ENCODE measurements at regions not wholly inside any gene's neighbourhood (a gene's known extent, or its start where the extent isn't known, plus 50 kb on each side); places are given as distances from the start of the nearest gene placed in this dataset.

- WGBS, 2 donors = 100% methylated on average over 1 of the region's 1 CpG
- intact Hi-C loops (cut with DNase I; ENCODE audit: low total_unique reads) = no loop called here
- no peak for DNase-seq (ENCODE audit: low spot score in 2 of 2)
- H3K4me3 ChIP-seq (ENCODE audit: low read depth, poor library complexity, severe bottlenecking) = no peak overlapping the region
- no peak for TF ChIP-seq CTCF (IDR thresholded peaks at IDR 0.05)
- no peak for TF ChIP-seq POLR2A (IDR thresholded peaks at IDR 0.05)
Observed at GRCh38 chr5:23302438-23302837, 205.0 kb upstream of the PRDM9 start.

DNA sequence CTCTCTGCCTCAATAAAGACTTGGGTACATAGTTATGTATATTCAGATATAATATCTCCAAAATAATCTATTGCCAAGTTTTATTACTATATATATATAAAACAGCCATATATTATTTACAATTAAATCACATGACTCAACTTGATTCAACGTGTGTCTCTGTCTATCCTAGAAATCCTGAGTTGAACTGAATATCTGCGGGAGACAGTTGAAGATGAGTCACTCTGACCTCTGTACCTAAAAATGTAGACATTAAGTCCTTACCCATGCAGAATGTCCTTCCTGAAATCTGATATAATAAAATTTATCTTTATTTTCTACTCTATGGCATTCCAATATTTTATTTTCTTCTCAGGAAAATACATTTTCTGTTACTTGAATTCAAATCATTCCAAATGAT lies 218.2 kb upstream of the PRDM9 start:
- DNase-seq (ENCODE audit: low spot score in 2 of 2) = no peak
- H3K4me3 ChIP-seq (ENCODE audit: low read depth, poor library complexity, severe bottlenecking) = no peak overlapping the region
- WGBS, 2 donors = 55 to 62% methylated on average over 2 of the region's 2 CpGs
- intact Hi-C loops (cut with DNase I; ENCODE audit: low total_unique reads) = no loop called here
- no peak for TF ChIP-seq CTCF (IDR thresholded peaks at IDR 0.05)
- no peak for TF ChIP-seq POLR2A (IDR thresholded peaks at IDR 0.05)

DNA sequence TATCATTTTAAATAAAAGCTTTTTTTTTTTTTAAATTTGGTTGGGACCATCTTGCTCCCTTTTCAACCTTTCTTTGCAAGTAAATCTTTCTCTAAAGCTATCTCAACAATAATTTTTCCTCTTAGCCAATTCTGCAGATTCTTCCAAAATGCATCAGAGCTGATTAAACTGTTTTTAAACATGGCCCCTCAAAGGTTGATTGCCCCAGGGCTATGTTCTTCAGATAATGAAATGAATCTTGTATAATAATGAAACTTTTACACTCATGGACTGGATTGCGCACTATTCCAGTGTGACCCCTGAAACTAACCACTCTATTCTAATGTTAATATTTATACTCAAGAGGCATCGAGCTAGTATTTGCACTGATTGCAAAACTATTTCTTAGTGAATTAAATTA lies 222.8 kb upstream of the PRDM9 start:
- H3K4me3 ChIP-seq (ENCODE audit: low read depth, poor library complexity, severe bottlenecking) = no peak overlapping the region
- intact Hi-C loops (cut with DNase I; ENCODE audit: low total_unique reads) = no loop called here
- TF ChIP-seq CTCF (IDR thresholded peaks at IDR 0.05) (no peak), POLR2A (IDR thresholded peaks at IDR 0.05) (no peak)
- WGBS, 2 donors = 83 to 89% methylated on average over 2 of the region's 2 CpGs
- no peak for DNase-seq (ENCODE audit: low spot score in 2 of 2)

DNA sequence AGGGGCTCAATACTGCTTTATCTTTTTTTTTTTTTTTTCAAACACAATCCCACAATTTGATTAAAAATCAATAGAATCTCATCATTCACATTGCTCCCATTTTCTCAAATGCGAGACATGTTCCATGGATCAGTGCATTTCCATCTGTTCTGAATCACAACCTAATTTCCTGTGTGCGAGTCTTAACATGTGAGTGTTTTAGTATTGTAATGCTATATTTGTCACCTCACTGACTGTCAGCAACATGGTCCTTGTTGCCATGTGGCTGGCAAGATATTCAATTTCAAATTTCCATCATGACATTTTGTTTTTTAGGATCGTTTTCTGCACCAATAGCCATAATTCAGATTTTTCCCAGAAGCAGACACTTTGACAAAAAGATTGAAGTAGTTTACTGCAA lies 233.2 kb upstream of the PRDM9 start:
- no peak for DNase-seq (ENCODE audit: low spot score in 2 of 2)
- TF ChIP-seq CTCF (IDR thresholded peaks at IDR 0.05) (no peak), POLR2A (IDR thresholded peaks at IDR 0.05) (no peak)
- 50 to 53% methylated on average over 3 of the region's 3 CpGs for WGBS, 2 donors
- intact Hi-C loops (cut with DNase I; ENCODE audit: low total_unique reads) = no loop called here
- no peak overlapping the region for H3K4me3 ChIP-seq (ENCODE audit: low read depth, poor library complexity, severe bottlenecking)

DNA sequence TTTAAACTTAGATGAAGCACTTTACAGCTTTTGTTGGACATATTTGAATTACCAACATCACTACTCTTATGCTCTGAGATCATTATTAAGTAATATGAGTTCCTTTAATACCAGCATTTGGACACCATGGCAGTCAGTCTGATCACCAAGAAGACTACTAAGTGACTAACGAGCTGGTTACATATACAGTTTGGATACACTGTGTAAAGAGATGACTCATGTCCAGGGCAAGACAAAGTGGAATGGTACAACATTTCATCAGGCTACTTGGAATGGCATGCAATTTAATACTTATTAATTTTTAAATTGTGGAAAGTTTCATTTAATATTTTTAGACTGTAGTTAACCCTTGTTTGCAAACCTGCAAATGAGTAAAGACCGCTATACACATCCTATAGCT lies 237.4 kb upstream of the PRDM9 start:
- no peak for TF ChIP-seq POLR2A (IDR thresholded peaks at IDR 0.05)
- TF ChIP-seq CTCF (IDR thresholded peaks at IDR 0.05) = no peak
- 62 to 87% methylated on average over 2 of the region's 2 CpGs for WGBS, 2 donors
- DNase-seq (ENCODE audit: low spot score in 2 of 2) = no peak
- no peak overlapping the region for H3K4me3 ChIP-seq (ENCODE audit: low read depth, poor library complexity, severe bottlenecking)
- intact Hi-C loops (cut with DNase I; ENCODE audit: low total_unique reads) = no loop called here

- no peak for DNase-seq (ENCODE audit: low spot score in 2 of 2)
- WGBS, 2 donors = 23 to 35% methylated on average over 10 of the region's 10 CpGs
- no peak overlapping the region for H3K4me3 ChIP-seq (ENCODE audit: low read depth, poor library complexity, severe bottlenecking)
- intact Hi-C loops (cut with DNase I; ENCODE audit: low total_unique reads) = no loop called here
- TF ChIP-seq CTCF (IDR thresholded peaks at IDR 0.05) (no peak), POLR2A (IDR thresholded peaks at IDR 0.05) (no peak)
Observed at GRCh38 chr5:23268136-23268535, 239.3 kb upstream of the PRDM9 start.
